ENCODE measurements at regions not wholly inside any gene's neighbourhood (a gene's known extent, or its start where the extent isn't known, plus 50 kb on each side); places are given as distances from the start of the nearest gene placed in this dataset.

DNA sequence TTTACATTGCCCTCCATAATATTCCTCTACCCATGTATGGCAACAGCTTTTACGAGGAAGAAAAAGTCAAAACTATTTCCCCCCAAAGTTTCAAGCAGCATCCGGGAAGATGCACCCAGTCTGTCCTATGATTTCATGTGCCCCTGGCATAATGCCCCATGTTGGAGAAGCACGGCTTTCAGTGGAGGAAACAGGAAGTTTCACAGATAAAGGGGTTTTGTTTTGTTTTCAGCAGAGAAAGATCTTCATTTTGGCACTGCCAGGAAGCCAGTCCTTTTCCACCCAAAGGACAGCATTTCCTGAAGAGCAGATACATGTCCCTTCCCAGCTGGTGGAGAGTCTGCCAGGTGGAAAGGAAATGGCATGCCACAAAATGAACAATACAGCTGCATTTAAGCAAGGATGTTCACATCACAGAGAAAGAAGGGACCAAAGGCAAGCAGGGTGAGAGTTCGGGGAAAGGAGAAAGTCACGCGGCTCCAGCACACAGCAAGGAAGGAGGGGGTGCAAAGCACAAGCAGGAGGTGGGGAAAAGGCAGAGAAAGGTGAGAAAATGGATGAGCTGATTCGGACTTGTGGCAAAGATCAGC is 95.3 kb upstream of the HIVEP3 start:
- no peak for DNase-seq
- Histone ChIP-seq H3K36me3 (ENCODE audit: control insufficient read depth in 2 of 3, insufficient read depth in 3 of 3, low read length in 3 of 3) (no peaks in the 10 kb centered on the region), H3K27me3 (ENCODE audit: control insufficient read depth, insufficient read depth, low read length) (no peaks in the 10 kb centered on the region), H3K9ac (ENCODE audit: low read length in 3 of 3) (no peak overlapping the region), H3K9me3 (ENCODE audit: control insufficient read depth in 2 of 3, insufficient read depth in 1 of 3, low read length in 3 of 3) (peaks cover 0 to 3% (median 0%) of the 10 kb centered on the region in 3 donors), H3K27ac (ENCODE audit: low read depth in 2 of 2, low read length in 2 of 2) (peak overlapping the region in 1 of 2 donors; percentile 28), H3K4me1 (ENCODE audit: control insufficient read depth in 2 of 3, insufficient read depth in 2 of 3, low read depth in 1 of 3, low read length in 3 of 3) (peaks cover 0 to 7% (median 0%) of the 10 kb centered on the region in 3 donors), H3K4me3 (ENCODE audit: low read length in 3 of 3) (no peak overlapping the region)
- no peak for FAIRE-seq
- TF ChIP-seq, protein P1, sequence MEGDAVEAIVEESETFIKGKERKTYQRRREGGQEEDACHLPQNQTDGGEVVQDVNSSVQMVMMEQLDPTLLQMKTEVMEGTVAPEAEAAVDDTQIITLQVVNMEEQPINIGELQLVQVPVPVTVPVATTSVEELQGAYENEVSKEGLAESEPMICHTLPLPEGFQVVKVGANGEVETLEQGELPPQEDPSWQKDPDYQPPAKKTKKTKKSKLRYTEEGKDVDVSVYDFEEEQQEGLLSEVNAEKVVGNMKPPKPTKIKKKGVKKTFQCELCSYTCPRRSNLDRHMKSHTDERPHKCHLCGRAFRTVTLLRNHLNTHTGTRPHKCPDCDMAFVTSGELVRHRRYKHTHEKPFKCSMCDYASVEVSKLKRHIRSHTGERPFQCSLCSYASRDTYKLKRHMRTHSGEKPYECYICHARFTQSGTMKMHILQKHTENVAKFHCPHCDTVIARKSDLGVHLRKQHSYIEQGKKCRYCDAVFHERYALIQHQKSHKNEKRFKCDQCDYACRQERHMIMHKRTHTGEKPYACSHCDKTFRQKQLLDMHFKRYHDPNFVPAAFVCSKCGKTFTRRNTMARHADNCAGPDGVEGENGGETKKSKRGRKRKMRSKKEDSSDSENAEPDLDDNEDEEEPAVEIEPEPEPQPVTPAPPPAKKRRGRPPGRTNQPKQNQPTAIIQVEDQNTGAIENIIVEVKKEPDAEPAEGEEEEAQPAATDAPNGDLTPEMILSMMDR (IDR thresholded peaks at IDR 0.05; ENCODE audit: borderline replicate concordance, extremely low read depth, insufficient read depth), result no peak
- intact Hi-C loops (cut with DNase I), result no loop called here

- Histone ChIP-seq H3K27me3 (ENCODE audit: control insufficient read depth, insufficient read depth, low read length) (no peaks in the 10 kb centered on the region), H3K36me3 (ENCODE audit: control insufficient read depth in 2 of 3, insufficient read depth in 3 of 3, low read length in 3 of 3) (no peaks in the 10 kb centered on the region), H3K9me3 (ENCODE audit: control insufficient read depth in 2 of 3, insufficient read depth in 1 of 3, low read length in 3 of 3) (peaks cover 0 to 3% (median 0%) of the 10 kb centered on the region in 3 donors), H3K27ac (ENCODE audit: low read depth in 2 of 2, low read length in 2 of 2) (no peak overlapping the region), H3K4me1 (ENCODE audit: control insufficient read depth in 2 of 3, insufficient read depth in 2 of 3, low read depth in 1 of 3, low read length in 3 of 3) (peaks cover 0 to 7% (median 0%) of the 10 kb centered on the region in 3 donors), H3K9ac (ENCODE audit: low read length in 3 of 3) (no peak overlapping the region), H3K4me3 (ENCODE audit: low read length in 3 of 3) (no peak overlapping the region)
- FAIRE-seq, result no peak
- DNase-seq, result no peak
- TF ChIP-seq, protein P1 (IDR thresholded peaks at IDR 0.05; ENCODE audit: borderline replicate concordance, extremely low read depth, insufficient read depth), result no peak
- intact Hi-C loops (cut with DNase I), result no loop called here
Measured at GRCh38 chr1:42012852-42013251, 94.1 kb upstream of the HIVEP3 start.

DNA sequence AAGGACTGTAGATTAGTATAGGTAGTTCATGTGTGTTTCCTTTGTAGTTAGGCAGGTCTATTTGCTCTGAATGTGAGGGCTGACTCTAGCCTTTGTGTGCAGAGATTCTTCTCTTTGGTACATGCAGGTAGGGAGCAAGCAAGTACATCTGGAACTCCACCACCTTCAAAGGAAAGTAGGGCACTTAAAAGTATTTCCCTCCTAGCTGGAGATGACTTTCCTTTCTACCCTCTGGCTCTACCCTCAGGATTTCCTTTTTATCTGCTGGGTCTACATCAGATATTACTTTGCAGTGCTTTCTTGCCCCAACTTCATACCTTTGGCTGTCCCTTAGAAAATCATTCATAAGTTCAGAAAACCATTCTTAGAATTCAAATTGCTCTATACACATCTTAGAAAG is 91.7 kb upstream of the HIVEP3 start:
- no peak for FAIRE-seq
- no peaks in the 10 kb centered on the region for H3K9me3 ChIP-seq (ENCODE audit: control insufficient read depth in 2 of 3, insufficient read depth in 1 of 3, low read length in 3 of 3)
- no peaks in the 10 kb centered on the region for H3K27me3 ChIP-seq (ENCODE audit: control insufficient read depth, insufficient read depth, low read length)
- no peak for DNase-seq
- no peak overlapping the region for H3K4me3 ChIP-seq (ENCODE audit: low read length in 3 of 3)
- intact Hi-C loops (cut with DNase I), result no loop called here
- no peak overlapping the region for H3K9ac ChIP-seq (ENCODE audit: low read length in 3 of 3)
- H3K4me1 ChIP-seq (ENCODE audit: control insufficient read depth in 2 of 3, insufficient read depth in 2 of 3, low read depth in 1 of 3, low read length in 3 of 3), result peaks cover 0 to 7% (median 0%) of the 10 kb centered on the region in 3 donors
- no peaks in the 10 kb centered on the region for H3K36me3 ChIP-seq (ENCODE audit: control insufficient read depth in 2 of 3, insufficient read depth in 3 of 3, low read length in 3 of 3)
- TF ChIP-seq, protein P1 (IDR thresholded peaks at IDR 0.05; ENCODE audit: borderline replicate concordance, extremely low read depth, insufficient read depth), result no peak
- no peak overlapping the region for H3K27ac ChIP-seq (ENCODE audit: low read depth in 2 of 2, low read length in 2 of 2)

GRCh38 chr1:42008264-42008663 is 89.5 kb upstream of the HIVEP3 start:
- FAIRE-seq (no peak), DNase-seq (no peak)
- no peak overlapping the region for H3K9ac ChIP-seq (ENCODE audit: low read length in 3 of 3)
- H3K4me3 ChIP-seq (ENCODE audit: low read length in 3 of 3), result no peak overlapping the region
- peaks cover 0 to 5% (median 0%) of the 10 kb centered on the region in 3 donors for H3K4me1 ChIP-seq (ENCODE audit: control insufficient read depth in 2 of 3, insufficient read depth in 2 of 3, low read depth in 1 of 3, low read length in 3 of 3)
- no peaks in the 10 kb centered on the region for H3K27me3 ChIP-seq (ENCODE audit: control insufficient read depth, insufficient read depth, low read length)
- H3K9me3 ChIP-seq (ENCODE audit: control insufficient read depth in 2 of 3, insufficient read depth in 1 of 3, low read length in 3 of 3), result no peaks in the 10 kb centered on the region
- no peaks in the 10 kb centered on the region for H3K36me3 ChIP-seq (ENCODE audit: control insufficient read depth in 2 of 3, insufficient read depth in 3 of 3, low read length in 3 of 3)
- H3K27ac ChIP-seq (ENCODE audit: low read depth in 2 of 2, low read length in 2 of 2), result no peak overlapping the region
- TF ChIP-seq, protein P1 (IDR thresholded peaks at IDR 0.05; ENCODE audit: borderline replicate concordance, extremely low read depth, insufficient read depth), result no peak
- intact Hi-C loops (cut with DNase I), result no loop called here

All from kidney (tissue), 13 donors.